H1 (cell line): ENCODE measurements at regions not wholly inside any gene's neighbourhood (a gene's known extent, or its start where the extent isn't known, plus 50 kb on each side); places are given as distances from the start of the nearest gene placed in this dataset.
A peak's percentile ranks its signal among the peaks of the same experiment; 100 is the strongest.

Experiments used
- CTCF ChIP-seq, 3 experiments: IDR thresholded peaks; 1 replicate in 2 of 3; 2 replicates in 1 of 3; pipeline versions ENCODE4 v1.5.1 to v1.6.1; 2011; ENCODE audit warnings: low read length in 3 of 3, mild to moderate bottlenecking in 3 of 3, inconsistent platforms in 2 of 3, low read depth in 1 of 3, moderate library complexity in 1 of 3; ENCODE audit not compliant: insufficient read depth in 1 of 3; ENCODE audit errors: control extremely low read depth in 1 of 3
- MAX ChIP-seq: IDR thresholded peaks from 2 replicates; pipeline ENCODE4 v1.6.1; 2012; ENCODE audit warnings: inconsistent platforms
- POLR2A ChIP-seq, 2 experiments: IDR thresholded peaks; 1 replicate in 1 of 2; 2 replicates in 1 of 2; pipeline ENCODE4 v1.6.1; 2011; ENCODE audit warnings: low read depth in 2 of 2, low read length in 2 of 2, mild to moderate bottlenecking in 2 of 2; ENCODE audit errors: control extremely low read depth in 1 of 2

- no peak for TF ChIP-seq POLR2A (IDR thresholded peaks at IDR 0.05; ENCODE audit: control extremely low read depth in 1 of 2, low read depth in 2 of 2, low read length in 2 of 2)
- TF ChIP-seq MAX = 0 out of 2 replicates have a peak, but pooled peaks have one; percentile 21
- TF ChIP-seq CTCF (IDR thresholded peaks at IDR 0.05; ENCODE audit: control extremely low read depth in 1 of 3, insufficient read depth in 1 of 3, low read depth in 1 of 3, low read length in 3 of 3) = peak in 1 of 3 experiments; percentile 34; a peak in 1 of 4 replicates
These were observed 325.3 kb downstream of the ZNF516 start for GRCh38 chr18:76169733-76170132.
